ENCODE measurements at regions not wholly inside any gene's neighbourhood (a gene's known extent, or its start where the extent isn't known, plus 50 kb on each side); places are given as distances from the start of the nearest gene placed in this dataset.

- DNase-seq (ENCODE audit: low spot score), result no peak
Measured at GRCh38 chrX:40182615-40183014, 84.9 kb upstream of the BCOR start.

- DNase-seq (ENCODE audit: low spot score), result no peak
Measured at GRCh38 chrX:40182095-40182494, 84.3 kb upstream of the BCOR start.

DNA sequence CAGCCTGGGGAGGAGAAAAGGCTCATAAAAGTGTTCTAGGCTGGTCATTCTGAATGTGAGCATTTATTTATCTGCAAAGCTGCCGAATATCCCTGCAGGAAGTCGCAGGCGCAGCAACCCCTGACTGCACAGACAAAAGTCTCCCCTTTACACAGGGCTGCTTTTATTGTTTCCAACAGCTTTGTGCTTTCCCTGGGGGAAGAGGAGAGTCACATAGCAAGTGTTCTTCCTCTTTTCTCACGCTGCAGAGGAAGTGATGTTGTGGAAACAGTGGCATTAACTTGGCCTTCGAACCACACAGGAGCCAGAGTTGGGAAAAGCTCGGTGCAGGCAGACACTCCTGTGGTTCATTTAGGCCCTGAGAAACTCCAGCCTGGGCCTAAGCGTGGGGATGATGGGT lies 81.5 kb upstream of the BCOR start:
- no peak for DNase-seq (ENCODE audit: low spot score)

- no peak for DNase-seq (ENCODE audit: low spot score)
Measured at GRCh38 chrX:40177942-40178715, 80.4 kb upstream of the BCOR start.

- DNase-seq (ENCODE audit: low spot score), result no peak
Measured at GRCh38 chrX:40177489-40177888, 79.7 kb upstream of the BCOR start.

DNA sequence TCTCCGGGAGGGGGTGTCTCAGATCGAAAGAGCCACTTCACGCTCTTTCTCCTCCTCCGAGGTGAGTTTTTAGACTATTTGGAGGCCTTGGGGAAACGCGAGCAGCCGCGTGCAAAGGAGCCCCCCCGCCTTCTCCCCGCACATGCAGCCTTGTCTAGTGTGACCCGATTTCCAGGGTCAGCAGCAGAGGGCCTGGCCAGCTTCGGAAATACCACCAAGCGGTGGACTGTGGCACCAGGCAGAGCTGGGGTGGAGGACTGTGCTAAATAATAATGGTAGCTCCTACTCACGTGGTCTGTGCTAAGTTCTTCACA lies 79.3 kb upstream of the BCOR start:
- DNase-seq (ENCODE audit: low spot score), result no peak

- DNase-seq (ENCODE audit: low spot score), result peak; percentile 62
Measured at GRCh38 chrX:40176351-40177116, 78.8 kb upstream of the BCOR start.

- DNase-seq (ENCODE audit: low spot score), result no peak
Measured at GRCh38 chrX:40175511-40176350, 78.0 kb upstream of the BCOR start.

DNA sequence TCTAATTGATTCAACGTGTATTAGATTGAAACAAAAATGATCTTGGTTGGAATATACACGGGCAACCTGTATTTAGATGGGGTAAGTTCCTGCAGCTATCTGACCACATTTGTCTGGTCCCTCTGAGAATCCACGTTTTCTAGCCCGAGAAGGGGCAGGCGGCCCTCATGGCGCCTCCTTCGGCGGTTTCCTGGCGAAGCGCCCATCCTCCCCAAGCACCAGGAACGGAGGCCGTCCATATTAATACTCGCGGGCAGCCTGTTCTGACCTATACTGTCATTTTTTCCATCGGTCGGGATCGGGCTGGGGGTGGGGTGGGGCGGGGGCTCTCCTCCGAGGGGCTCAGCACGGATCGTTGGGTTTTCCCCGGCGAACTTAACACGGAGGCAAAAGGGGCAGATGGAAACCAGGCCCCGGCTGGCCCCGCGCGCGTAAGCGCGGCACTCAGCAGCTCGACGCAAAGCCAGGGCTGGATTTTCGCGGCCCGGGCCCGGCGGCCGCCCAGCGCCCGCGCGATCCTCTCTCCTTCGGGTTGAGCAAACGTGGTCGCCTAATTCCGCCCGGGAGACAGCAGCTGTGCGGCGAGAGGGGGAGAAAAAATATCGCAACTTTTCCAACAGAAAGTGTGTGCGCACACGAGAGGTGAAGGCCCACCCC lies 77.2 kb upstream of the BCOR start:
- peak; percentile 72 for DNase-seq (ENCODE audit: low spot score)

- DNase-seq (ENCODE audit: low spot score), result no peak
Measured at GRCh38 chrX:40174001-40174853, 76.5 kb upstream of the BCOR start.

GRCh38 chrX:40173143-40174000 lies 75.6 kb upstream of the BCOR start:
- no peak for DNase-seq (ENCODE audit: low spot score)

DNA sequence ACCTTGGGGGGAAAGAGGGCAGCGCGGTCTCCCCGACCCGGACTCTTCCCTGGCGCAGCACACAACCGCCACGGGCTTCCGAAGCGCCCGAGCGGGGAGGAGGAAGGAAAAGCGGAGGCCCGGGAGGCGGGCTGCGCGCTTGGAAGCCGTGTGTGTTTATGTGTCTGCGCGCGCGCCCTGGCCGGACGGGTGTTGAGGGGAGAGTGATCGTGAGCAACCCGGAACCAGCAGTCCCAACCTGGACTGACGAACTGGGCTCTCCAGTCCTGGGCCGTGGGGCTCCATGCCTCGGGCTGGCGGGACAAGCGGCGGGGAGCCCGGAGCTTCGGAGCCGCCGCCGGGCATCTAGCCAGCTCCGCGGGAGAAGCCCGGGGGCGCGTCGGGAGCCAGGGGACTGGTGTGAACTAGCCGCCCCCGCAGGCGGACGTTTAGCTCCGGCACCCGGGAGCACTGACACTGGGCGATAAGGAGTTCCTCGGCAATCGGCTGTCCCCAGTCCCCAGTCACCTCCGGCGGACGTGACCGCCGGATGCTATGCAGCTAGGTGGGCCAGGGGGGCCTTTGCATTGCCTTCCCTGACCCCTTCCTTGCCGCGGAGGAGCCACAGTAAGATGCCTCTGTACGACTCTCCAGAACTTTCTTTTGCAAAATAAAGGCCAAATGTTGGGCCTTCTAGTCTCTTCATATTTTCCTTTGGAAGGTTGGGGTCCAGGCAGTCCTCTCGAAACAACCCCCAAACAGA lies 74.8 kb upstream of the BCOR start:
- peak; percentile 64 for DNase-seq (ENCODE audit: low spot score)

DNA sequence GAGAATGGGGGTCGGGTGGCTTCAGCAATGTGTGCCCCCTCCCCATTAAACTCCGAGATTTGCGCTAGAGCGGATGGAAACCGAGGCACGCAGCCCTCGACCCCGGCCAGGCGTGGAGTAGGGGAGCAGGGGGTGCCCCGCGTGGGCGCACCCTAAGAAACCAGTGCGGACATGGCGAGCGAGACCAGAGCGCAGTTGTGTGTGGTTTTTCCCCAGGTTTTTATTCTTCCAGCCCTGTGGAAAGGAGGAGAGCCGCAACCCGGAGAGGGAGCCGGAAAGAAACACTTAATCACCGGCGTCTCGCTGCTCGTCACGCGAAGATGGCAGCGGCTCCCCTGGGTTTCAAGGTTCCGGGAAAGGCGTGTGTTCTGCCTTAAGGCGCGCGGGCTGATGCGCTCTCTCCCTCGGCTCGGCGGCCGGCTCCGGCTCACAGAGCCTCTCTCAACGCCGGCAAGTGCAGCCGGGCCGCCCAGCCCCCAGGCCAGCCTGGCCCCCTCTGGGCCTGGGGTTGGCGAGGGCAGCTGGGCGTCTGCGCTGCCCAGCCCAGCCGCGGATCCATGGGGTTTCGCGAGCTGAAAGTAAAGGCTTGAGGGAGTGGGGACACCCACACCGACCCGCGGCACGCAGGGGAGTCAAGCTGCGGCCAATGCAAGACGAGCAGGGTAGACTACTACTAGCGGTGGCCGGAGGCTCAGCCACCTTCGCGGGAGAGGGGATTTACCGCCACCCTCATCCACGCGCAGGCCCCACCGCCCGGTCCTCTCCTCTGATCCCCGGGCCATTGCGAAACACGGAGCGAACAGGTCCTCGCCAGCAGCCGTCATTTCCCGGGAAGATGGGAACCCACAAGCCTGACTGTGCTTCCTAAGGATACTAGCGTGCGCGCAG lies 74.0 kb upstream of the BCOR start:
- peak; percentile 58 for DNase-seq (ENCODE audit: low spot score)

DNA sequence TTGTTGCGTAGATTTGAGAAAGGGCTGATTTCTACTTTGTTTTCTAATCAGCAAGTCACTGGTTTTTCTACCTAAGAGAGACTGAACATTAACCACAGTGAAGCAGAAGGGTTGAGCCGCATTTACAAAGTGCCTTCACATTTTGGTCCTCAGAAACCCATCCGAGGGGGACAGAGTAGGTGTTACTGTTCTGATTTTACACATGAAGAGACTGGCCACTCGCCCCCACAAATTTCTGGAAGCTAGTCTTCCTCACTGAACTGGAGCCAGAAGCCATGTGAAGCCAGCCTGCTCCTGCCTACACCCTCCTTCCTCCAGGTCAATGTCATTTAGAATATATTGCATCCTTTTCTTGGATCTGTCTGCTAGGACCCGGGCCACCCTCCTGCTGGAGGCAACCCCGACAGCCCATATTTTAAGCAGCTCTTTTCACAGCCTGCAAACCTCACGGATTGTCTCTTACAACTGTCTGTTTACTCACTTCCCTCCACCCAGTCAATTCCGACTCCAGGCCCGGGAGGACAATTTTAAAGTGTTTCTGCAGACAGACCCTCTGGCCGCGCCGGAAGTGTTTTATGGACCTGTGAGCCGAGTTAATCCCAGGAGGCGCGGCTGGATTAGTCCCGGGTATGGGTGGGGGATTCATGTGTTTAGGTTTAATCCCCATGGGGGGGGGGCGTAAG lies 73.2 kb upstream of the BCOR start:
- DNase-seq (ENCODE audit: low spot score), result no peak

DNA sequence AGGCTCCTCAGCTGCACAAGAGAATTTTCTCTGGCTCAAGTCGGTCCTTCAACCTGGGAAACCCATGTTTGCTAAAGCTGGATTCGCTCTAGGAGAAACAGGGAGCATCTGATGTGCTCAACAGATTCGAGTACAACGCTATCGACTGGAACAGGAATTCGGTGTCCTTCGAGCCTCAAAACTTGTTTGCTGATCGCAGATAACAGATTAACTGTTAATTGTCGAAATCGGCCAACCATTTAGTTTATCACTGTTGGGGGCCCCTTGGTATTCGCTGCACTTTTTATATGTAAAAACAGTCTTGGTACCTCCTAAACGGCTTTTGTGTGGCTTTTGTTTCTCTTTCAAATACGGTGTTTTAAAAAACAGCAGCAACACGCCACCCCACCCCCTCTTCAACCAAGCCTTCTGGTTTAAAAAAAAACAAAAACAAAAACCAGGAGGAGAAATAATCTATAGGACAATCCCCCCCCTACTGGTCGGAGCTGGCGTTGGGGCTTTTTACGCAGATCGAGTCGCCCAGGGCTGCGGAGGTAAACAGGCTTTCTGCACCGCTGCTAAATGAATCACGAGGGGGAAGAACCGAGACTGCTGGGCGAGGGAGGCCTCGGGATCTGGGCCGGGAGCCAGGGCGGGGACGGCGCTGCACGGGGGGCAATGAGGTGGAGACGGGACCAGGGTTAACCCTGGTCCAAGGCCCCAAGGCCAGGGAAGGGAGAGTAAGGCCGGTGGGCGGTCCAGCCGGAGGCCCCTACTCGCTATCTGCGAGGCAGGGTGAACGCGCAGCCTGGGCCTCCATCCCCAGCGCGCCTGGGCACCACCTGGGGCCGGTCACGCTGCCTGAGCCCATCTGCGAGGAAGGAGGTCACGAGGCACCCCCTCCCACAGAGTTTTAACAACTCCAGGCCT lies 71.7 kb upstream of the BCOR start:
- peak; percentile 25 for DNase-seq (ENCODE audit: low spot score)

DNA sequence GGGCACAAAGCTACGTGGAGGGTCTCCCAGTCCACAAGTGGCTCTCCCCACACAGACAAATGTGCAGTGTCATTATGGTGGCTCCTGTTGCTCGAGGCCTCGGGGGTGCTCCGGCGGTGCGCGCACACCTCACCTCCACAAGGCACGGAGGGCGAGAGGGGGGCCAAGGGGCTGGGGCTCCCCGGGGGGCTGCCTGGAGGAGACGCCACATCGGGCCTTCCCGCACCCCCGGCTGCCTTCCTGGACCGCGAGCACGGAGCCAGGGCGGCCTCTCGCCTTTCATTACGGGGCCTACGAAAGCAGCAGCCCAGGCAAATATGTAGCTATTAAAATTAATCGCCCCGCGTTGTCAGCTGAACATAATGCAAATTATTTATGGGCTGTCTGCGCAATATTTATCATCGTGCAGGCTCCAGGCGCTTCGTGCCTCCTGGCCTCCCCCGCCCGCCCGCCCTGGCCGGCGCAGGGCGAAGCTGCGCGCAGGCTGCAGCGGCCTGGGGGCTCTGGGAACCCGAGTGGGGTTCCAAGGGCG lies 70.8 kb upstream of the BCOR start:
- DNase-seq (ENCODE audit: low spot score), result no peak

Measured in AG08396 (cell line).